ENCODE measurements at regions not wholly inside any gene's neighbourhood (a gene's known extent, or its start where the extent isn't known, plus 50 kb on each side); places are given as distances from the start of the nearest gene placed in this dataset.

- no peaks in the 10 kb centered on the region for H3K36me3 ChIP-seq
- H3K27ac ChIP-seq = no peak overlapping the region
- no peak for DNase-seq
- 20% methylated on average over 4 of the region's 4 CpGs for WGBS (ENCODE audit: insufficient coverage, low coverage, low lambda C conversion rate, missing lambda C conversion rate)
- H3K4me3 ChIP-seq = no peak overlapping the region
- TF ChIP-seq POLR2A (IDR thresholded peaks at IDR 0.05) (no peak), CTCF (IDR thresholded peaks at IDR 0.05) (no peak)
- no peaks in the 10 kb centered on the region for H3K27me3 ChIP-seq
- H3K9me3 ChIP-seq = no peaks in the 10 kb centered on the region
- intact Hi-C loops (cut with DNase I) = no loop called here
- ATAC-seq = no peak
- H3K4me1 ChIP-seq = no peaks in the 10 kb centered on the region
Observed at GRCh38 chr7:98686466-98687080, 69.5 kb downstream of the NPTX2 start.

- no peaks in the 10 kb centered on the region for H3K27me3 ChIP-seq
- no peaks in the 10 kb centered on the region for H3K36me3 ChIP-seq
- H3K27ac ChIP-seq = no peak overlapping the region
- H3K4me1 ChIP-seq = no peaks in the 10 kb centered on the region
- ATAC-seq = no peak
- H3K4me3 ChIP-seq = no peak overlapping the region
- H3K9me3 ChIP-seq = no peaks in the 10 kb centered on the region
- no peak for DNase-seq
- TF ChIP-seq CTCF (IDR thresholded peaks at IDR 0.05) (no peak), POLR2A (IDR thresholded peaks at IDR 0.05) (no peak)
- intact Hi-C loops (cut with DNase I) = no loop called here
- whole genome bisulfite sequencing (ENCODE audit: insufficient coverage, low coverage, low lambda C conversion rate, missing lambda C conversion rate) = 75% methylated on average over 11 of the region's 12 CpGs
Observed at GRCh38 chr7:98687111-98687751, 70.1 kb downstream of the NPTX2 start.

- Histone ChIP-seq H3K27ac (no peak overlapping the region), H3K4me1 (no peaks in the 10 kb centered on the region), H3K36me3 (no peaks in the 10 kb centered on the region), H3K4me3 (no peak overlapping the region), H3K27me3 (no peaks in the 10 kb centered on the region), H3K9me3 (no peaks in the 10 kb centered on the region)
- ATAC-seq (no peak), DNase-seq (no peak)
- TF ChIP-seq CTCF (IDR thresholded peaks at IDR 0.05) (no peak), POLR2A (IDR thresholded peaks at IDR 0.05) (no peak)
- 60% methylated on average over 4 of the region's 4 CpGs for WGBS (ENCODE audit: insufficient coverage, low coverage, low lambda C conversion rate, missing lambda C conversion rate)
- intact Hi-C loops (cut with DNase I) = no loop called here
Observed at GRCh38 chr7:98691619-98692018, 74.5 kb downstream of the NPTX2 start.

- Histone ChIP-seq H3K36me3 (no peaks in the 10 kb centered on the region), H3K27ac (no peak overlapping the region), H3K27me3 (no peaks in the 10 kb centered on the region), H3K9me3 (no peaks in the 10 kb centered on the region), H3K4me1 (no peaks in the 10 kb centered on the region), H3K4me3 (no peak overlapping the region)
- no peak for ATAC-seq
- intact Hi-C loops (cut with DNase I) = no loop called here
- WGBS (ENCODE audit: insufficient coverage, low coverage, low lambda C conversion rate, missing lambda C conversion rate) = 81% methylated on average over 3 of the region's 3 CpGs
- DNase-seq = no peak
- TF ChIP-seq CTCF (IDR thresholded peaks at IDR 0.05) (no peak), POLR2A (IDR thresholded peaks at IDR 0.05) (no peak)
Observed at GRCh38 chr7:98697083-98697482, 80.0 kb downstream of the NPTX2 start.
